Endothelial cell (in vitro differentiated cells): ENCODE measurements at regions not wholly inside any gene's neighbourhood (a gene's known extent, or its start where the extent isn't known, plus 50 kb on each side); places are given as distances from the start of the nearest gene placed in this dataset.
"Not testable (repeated sequence)": the region's sequence is repeated elsewhere in the genome, so short reads cannot be mapped to it uniquely, and the experiment has no call there.

ENCODE experiments used
- DNase-seq: peaks from one replicate; pipeline ENCODE4 v3.0.0; 2021; ENCODE audit warnings: low spot score
- H3K27ac Mint-ChIP-seq: one replicate; pipeline ENCODE4 v1.8.0; 2021; ENCODE audit warnings: mixed read lengths, inconsistent platforms; ENCODE audit not compliant: unreplicated experiment
- H3K27me3 Mint-ChIP-seq: one replicate; pipeline ENCODE4 v1.8.0; 2021; ENCODE audit warnings: mild to moderate bottlenecking, moderate library complexity, mixed read lengths, inconsistent platforms; ENCODE audit not compliant: unreplicated experiment
- H3K36me3 Mint-ChIP-seq: one replicate; pipeline ENCODE4 v1.8.0; 2021; ENCODE audit warnings: mild to moderate bottlenecking, low read depth, mixed read lengths, inconsistent platforms; ENCODE audit not compliant: unreplicated experiment
- H3K4me1 Mint-ChIP-seq: one replicate; pipeline ENCODE4 v1.8.0; 2021; ENCODE audit warnings: mild to moderate bottlenecking, mixed read lengths, inconsistent platforms; ENCODE audit not compliant: unreplicated experiment
- H3K4me3 Mint-ChIP-seq: one replicate; pipeline ENCODE4 v1.8.0; 2021; ENCODE audit warnings: mild to moderate bottlenecking, mixed read lengths, inconsistent platforms; ENCODE audit not compliant: unreplicated experiment
- H3K9me3 Mint-ChIP-seq: one replicate; pipeline ENCODE4 v1.8.0; 2021; ENCODE audit warnings: mixed read lengths, inconsistent platforms; ENCODE audit not compliant: unreplicated experiment
- TF ChIP-seq, protein P1 (sequence below): fragments of 200-600 bp; sonication (generic); IDR thresholded peaks from one replicate; pipeline ENCODE4 v1.5.0; 2021; ENCODE audit warnings: antibody characterized with exemption; ENCODE audit not compliant: unreplicated experiment

DNA sequence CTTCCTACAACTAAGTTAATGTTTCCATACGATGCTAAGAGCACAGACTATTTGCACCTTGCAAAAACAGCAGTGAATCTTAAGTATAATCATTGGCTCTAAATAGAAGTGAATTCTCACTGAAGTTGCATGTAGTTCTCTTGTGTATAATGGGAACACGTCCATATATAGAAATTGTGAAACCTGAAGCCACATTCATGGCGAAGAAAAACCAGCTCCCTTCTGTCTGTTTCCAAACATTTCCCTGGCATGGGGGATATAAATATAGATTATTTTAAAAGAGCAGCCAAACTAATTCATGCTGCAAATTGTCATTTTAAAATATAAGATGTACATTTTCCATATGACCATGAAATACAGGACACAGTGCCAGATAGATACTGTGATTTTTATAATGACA is 71.1 kb downstream of the TRAM1L1 start:
- no peaks in the 10 kb centered on the region for H3K4me1 Mint-ChIP-seq
- H3K27me3 Mint-ChIP-seq: no peaks in the 10 kb centered on the region
- H3K4me3 Mint-ChIP-seq: no peak overlapping the region
- H3K36me3 Mint-ChIP-seq: no peaks in the 10 kb centered on the region
- DNase-seq: no peak
- TF ChIP-seq, protein P1, sequence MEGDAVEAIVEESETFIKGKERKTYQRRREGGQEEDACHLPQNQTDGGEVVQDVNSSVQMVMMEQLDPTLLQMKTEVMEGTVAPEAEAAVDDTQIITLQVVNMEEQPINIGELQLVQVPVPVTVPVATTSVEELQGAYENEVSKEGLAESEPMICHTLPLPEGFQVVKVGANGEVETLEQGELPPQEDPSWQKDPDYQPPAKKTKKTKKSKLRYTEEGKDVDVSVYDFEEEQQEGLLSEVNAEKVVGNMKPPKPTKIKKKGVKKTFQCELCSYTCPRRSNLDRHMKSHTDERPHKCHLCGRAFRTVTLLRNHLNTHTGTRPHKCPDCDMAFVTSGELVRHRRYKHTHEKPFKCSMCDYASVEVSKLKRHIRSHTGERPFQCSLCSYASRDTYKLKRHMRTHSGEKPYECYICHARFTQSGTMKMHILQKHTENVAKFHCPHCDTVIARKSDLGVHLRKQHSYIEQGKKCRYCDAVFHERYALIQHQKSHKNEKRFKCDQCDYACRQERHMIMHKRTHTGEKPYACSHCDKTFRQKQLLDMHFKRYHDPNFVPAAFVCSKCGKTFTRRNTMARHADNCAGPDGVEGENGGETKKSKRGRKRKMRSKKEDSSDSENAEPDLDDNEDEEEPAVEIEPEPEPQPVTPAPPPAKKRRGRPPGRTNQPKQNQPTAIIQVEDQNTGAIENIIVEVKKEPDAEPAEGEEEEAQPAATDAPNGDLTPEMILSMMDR: no peak
- H3K9me3 Mint-ChIP-seq: no peaks in the 10 kb centered on the region
- H3K27ac Mint-ChIP-seq: no peak overlapping the region

DNA sequence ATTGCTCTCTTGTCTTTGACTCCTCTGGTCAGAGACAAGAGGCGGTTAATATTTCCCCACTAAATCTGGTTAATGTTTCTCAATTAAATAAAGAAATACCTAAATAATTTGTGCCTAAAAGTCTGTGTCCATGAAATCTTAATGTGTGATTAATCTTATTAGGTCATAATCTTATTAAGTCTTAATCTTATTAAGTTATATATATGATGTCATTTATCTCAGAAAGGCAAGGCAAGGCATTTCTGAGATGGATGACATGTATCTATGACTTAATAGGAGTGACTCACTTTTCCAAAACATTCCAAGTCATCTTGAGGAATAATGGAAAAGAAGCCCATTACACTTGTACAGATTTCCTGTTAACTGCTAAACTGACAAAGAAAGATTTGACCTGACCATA is 74.7 kb downstream of the TRAM1L1 start:
- TF ChIP-seq, protein P1: no peak
- Mint-ChIP-seq H3K9me3 (no peaks in the 10 kb centered on the region), H3K4me1 (no peaks in the 10 kb centered on the region), H3K4me3 (no peak overlapping the region), H3K36me3 (no peaks in the 10 kb centered on the region), H3K27me3 (no peaks in the 10 kb centered on the region), H3K27ac (no peak overlapping the region)
- no peak for DNase-seq

DNA sequence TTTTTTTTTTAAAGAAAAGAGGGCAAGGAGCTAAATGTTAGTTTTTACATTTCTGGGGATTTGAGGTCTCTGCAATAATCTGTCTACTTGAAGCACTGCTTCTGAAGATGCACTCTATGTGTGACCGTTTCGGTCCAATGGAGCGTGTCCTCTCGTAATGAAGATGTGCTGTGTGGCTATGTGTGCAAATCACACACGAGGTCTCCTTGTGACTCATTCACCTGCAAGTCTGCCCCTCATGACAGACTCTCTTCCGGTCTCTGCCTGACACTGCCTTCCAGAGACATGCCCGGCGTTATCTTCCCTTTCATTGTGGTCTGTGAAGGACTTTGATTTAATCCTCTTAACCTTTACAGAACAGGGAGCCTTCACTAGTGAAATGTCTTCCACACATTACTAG is 84.3 kb downstream of the TRAM1L1 start:
- no peak overlapping the region for H3K27ac Mint-ChIP-seq
- TF ChIP-seq, protein P1: no peak
- no peaks in the 10 kb centered on the region for H3K27me3 Mint-ChIP-seq
- no peaks in the 10 kb centered on the region for H3K4me1 Mint-ChIP-seq
- no peak for DNase-seq
- no peak overlapping the region for H3K4me3 Mint-ChIP-seq
- no peaks in the 10 kb centered on the region for H3K36me3 Mint-ChIP-seq
- no peaks in the 10 kb centered on the region for H3K9me3 Mint-ChIP-seq

DNA sequence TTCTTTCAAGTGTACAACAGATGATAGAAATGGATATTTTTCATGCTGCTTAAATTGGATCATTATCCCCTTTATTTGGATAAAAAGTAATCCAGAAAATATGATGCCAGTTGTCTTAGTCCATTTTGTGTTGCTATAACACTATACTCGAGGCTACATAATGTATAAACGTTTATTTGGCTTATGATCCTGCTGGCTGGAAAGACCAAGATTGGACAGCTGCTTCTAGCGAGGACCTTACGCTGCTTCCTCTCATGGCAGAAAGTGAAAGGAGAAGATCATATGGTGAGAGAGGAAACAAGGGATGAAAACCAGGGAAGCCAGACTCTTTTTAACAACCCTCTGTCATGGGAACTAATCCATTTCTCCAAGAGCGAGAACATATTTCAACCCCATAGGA is 102.7 kb downstream of the TRAM1L1 start:
- Mint-ChIP-seq H3K27me3 (no peaks in the 10 kb centered on the region), H3K4me1 (no peaks in the 10 kb centered on the region), H3K9me3 (no peaks in the 10 kb centered on the region), H3K36me3 (no peaks in the 10 kb centered on the region), H3K27ac (no peak overlapping the region), H3K4me3 (no peak overlapping the region)
- no peak for DNase-seq
- TF ChIP-seq, protein P1: no peak

DNA sequence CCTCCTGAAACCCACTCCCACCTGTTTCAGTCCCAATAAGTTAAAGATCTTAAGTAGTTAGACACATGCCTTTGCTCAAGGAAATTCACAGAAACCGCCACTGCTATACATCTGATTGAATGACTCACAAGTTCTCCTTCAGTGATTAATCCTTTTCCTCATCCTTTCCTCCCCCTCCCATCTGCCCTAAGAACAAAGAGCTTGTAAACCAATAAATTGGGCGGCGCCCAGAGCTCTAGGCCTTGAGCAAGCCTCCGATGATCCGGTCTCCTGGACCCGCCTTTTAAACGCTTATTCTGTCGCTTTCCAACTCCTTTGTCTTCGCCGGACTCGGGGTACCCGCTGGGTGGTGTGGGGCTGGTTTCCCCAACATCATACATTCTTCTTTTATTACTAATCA is 104.9 kb downstream of the TRAM1L1 start:
- not testable (repeated sequence) for H3K27me3 Mint-ChIP-seq, H3K4me1 Mint-ChIP-seq, H3K36me3 Mint-ChIP-seq, H3K4me3 Mint-ChIP-seq, H3K9me3 Mint-ChIP-seq, DNase-seq, H3K27ac Mint-ChIP-seq

DNA sequence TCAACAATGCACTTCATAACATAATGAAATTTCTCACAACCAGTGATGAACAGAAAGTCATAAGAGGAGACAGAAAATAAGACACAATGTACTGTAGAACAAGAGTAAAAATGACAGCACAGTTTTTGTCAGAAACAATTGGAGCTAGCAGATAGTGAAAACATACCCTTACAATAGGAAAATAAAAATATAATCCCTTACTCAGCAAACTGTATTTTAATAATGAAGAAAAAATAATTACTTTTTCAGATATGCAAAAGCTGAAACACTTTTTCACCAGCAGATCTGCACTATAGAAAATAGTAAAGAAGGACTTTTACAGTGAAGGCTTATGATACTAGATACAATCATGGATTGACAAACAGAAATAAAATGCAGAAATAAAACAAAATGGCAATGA is 126.3 kb downstream of the TRAM1L1 start:
- Mint-ChIP-seq H3K4me1 (no peaks in the 10 kb centered on the region), H3K36me3 (no peaks in the 10 kb centered on the region), H3K9me3 (no peaks in the 10 kb centered on the region), H3K27ac (no peak overlapping the region), H3K4me3 (no peak overlapping the region), H3K27me3 (no peaks in the 10 kb centered on the region)
- DNase-seq: no peak
- TF ChIP-seq, protein P1: no peak
